ENCODE measurements at regions not wholly inside any gene's neighbourhood (a gene's known extent, or its start where the extent isn't known, plus 50 kb on each side); places are given as distances from the start of the nearest gene placed in this dataset.

DNA sequence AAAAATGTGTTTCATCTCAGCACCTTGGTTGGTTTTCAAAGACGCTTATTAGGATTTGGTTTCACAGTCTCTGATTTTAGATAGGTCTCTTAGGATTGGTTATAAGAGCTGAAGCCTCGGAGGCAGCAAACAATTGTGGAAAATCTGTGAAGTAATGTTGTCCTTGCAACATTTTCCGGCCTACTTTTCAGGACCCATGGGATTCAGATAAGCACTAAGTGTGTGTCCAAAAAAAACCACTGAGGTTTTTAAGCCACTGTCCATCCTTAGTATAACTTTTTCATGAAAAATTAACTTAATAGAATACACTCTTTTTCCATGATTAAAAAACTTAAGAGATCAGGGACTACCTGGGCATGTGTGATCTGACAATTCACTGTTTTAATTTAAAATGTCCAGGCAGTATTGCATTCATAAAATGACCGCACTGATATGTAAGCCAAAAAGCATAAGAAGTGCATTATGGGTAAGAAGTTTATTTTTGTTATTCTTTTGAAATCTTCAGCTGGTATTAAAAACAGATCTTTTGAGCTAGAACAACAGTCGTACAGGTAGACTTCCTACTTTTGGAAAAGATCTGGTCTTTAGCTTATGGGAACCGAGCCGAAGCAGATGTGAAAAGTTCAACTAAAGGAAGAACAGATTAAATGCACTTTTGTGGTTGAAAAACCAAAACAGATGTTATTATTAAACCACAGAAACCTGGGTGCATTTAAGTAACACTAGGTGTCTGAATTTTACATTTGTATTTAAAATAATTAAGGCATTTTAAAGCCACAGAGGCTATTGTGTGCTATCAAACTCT, 479.4 kb upstream of the ZEB2 start:
- Histone ChIP-seq H3K9me3 (ENCODE audit: control insufficient read depth, insufficient read depth, low read depth, low read length) (no peaks in the 10 kb centered on the region), H3K4me3 (ENCODE audit: low read depth, low read length) (no peak overlapping the region), H3K36me3 (ENCODE audit: control insufficient read depth, insufficient read depth, low read length) (no peaks in the 10 kb centered on the region), H3K4me1 (ENCODE audit: control insufficient read depth, insufficient read depth, low read length) (no peaks in the 10 kb centered on the region), H3K27me3 (ENCODE audit: control insufficient read depth, insufficient read depth, low read length) (no peaks in the 10 kb centered on the region), H3K9ac (ENCODE audit: low read length) (no peak overlapping the region), H3K27ac (ENCODE audit: low read depth, low read length) (no peak overlapping the region)

DNA sequence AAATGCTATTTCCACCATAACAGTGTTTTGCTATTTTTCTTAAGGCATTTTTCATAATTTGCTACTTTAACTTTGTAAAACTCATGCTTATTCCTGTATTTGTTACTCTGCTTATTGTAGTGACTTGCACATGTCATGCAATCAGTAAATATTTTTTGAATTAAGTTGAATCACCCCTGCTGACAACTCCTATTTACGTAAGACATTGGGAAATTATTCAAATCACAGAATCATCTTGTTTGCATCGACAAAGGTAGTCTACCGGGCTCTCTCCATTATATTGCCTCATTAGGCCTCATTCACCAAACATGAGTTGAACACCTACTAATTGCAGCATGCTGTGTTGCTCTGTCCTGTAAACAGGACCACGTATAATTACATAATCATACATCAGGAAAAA, 478.5 kb upstream of the ZEB2 start:
- no peak overlapping the region for H3K27ac ChIP-seq (ENCODE audit: low read depth, low read length)
- no peaks in the 10 kb centered on the region for H3K9me3 ChIP-seq (ENCODE audit: control insufficient read depth, insufficient read depth, low read depth, low read length)
- H3K4me1 ChIP-seq (ENCODE audit: control insufficient read depth, insufficient read depth, low read length), result no peaks in the 10 kb centered on the region
- H3K9ac ChIP-seq (ENCODE audit: low read length), result no peak overlapping the region
- no peak overlapping the region for H3K4me3 ChIP-seq (ENCODE audit: low read depth, low read length)
- H3K36me3 ChIP-seq (ENCODE audit: control insufficient read depth, insufficient read depth, low read length), result no peaks in the 10 kb centered on the region
- no peaks in the 10 kb centered on the region for H3K27me3 ChIP-seq (ENCODE audit: control insufficient read depth, insufficient read depth, low read length)

DNA sequence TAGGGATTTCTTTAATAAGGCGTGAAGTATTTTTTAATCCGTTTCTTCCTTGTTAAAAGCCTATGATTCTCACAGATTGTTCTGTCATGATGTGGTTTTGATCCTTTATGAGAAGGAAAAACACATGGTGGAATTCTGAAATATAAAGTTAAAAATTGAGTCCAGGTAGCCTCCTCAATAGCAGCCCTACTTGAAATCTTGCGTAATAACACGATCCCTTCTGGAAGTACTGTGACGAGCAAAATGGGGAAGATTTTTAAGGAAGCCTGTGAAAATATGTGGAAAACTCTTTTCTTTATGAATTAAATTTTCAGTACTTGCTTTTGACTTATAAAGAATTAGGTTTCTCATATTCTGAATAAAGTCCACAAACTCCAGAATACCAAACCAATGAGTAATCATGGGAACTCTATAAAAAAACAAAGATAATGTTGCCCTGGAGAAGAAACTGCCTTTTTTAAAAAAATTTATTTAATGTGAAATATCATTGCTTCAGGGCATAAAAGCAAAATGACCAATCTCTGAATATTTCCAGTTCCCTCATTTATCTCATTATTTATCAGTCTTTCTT, 476.4 kb upstream of the ZEB2 start:
- no peaks in the 10 kb centered on the region for H3K4me1 ChIP-seq (ENCODE audit: control insufficient read depth, insufficient read depth, low read length)
- H3K9me3 ChIP-seq (ENCODE audit: control insufficient read depth, insufficient read depth, low read depth, low read length), result peaks cover 4% of the 10 kb centered on the region; the same call in 1 of the 2 replicates
- no peak overlapping the region for H3K27ac ChIP-seq (ENCODE audit: low read depth, low read length)
- no peak overlapping the region for H3K4me3 ChIP-seq (ENCODE audit: low read depth, low read length)
- H3K36me3 ChIP-seq (ENCODE audit: control insufficient read depth, insufficient read depth, low read length), result no peaks in the 10 kb centered on the region
- no peak overlapping the region for H3K9ac ChIP-seq (ENCODE audit: low read length)
- no peaks in the 10 kb centered on the region for H3K27me3 ChIP-seq (ENCODE audit: control insufficient read depth, insufficient read depth, low read length)

DNA sequence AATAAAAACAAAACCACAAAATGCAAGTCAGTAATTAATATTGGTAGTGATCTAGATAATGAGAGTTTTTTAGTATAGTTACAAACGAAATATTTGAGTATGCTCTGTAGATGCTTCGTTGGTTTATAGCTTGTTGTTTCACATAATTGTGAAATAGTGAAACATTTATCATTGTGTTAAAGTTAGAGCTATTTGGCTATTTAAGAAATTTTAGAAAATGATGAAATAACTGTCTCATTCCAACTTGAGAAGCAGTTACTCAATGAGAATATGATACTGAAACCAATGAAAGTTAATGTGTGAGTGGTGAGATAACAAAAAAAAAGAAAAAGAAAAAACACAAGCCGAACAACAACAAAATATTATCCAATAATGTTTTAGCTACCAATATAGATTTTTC, 475.6 kb upstream of the ZEB2 start:
- Histone ChIP-seq H3K4me1 (ENCODE audit: control insufficient read depth, insufficient read depth, low read length) (peaks cover 6% of the 10 kb centered on the region; the same call in 1 of the 2 replicates), H3K27ac (ENCODE audit: low read depth, low read length) (no peak overlapping the region), H3K4me3 (ENCODE audit: low read depth, low read length) (no peak overlapping the region), H3K9me3 (ENCODE audit: control insufficient read depth, insufficient read depth, low read depth, low read length) (peaks cover 5% of the 10 kb centered on the region; the same call in 1 of the 2 replicates), H3K27me3 (ENCODE audit: control insufficient read depth, insufficient read depth, low read length) (no peaks in the 10 kb centered on the region), H3K36me3 (ENCODE audit: control insufficient read depth, insufficient read depth, low read length) (no peaks in the 10 kb centered on the region), H3K9ac (ENCODE audit: low read length) (no peak overlapping the region)

DNA sequence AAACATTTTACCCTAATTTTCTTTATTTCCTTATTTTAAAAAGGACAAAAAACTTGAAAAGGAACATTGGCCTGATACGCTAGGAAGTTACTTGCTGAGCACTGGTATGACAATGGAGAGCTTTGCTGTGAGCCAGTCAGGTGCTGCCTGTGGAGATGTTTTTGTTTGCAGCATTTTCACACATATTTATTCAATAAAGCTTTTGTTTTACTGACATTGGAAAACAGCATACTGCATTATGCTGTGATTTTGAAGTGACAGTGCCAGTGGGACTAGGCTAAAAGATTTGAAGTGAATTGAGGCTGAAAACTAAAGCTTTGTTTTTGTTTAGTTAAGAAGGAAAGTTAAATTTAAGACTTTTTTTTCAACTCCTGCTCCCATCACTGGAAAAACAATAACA, 470.7 kb upstream of the ZEB2 start:
- H3K9me3 ChIP-seq (ENCODE audit: control insufficient read depth, insufficient read depth, low read depth, low read length), result peaks cover 10% of the 10 kb centered on the region
- H3K27ac ChIP-seq (ENCODE audit: low read depth, low read length), result no peak overlapping the region
- no peaks in the 10 kb centered on the region for H3K36me3 ChIP-seq (ENCODE audit: control insufficient read depth, insufficient read depth, low read length)
- peaks cover 11% of the 10 kb centered on the region; the same call in 1 of the 2 replicates for H3K4me1 ChIP-seq (ENCODE audit: control insufficient read depth, insufficient read depth, low read length)
- no peaks in the 10 kb centered on the region for H3K27me3 ChIP-seq (ENCODE audit: control insufficient read depth, insufficient read depth, low read length)
- H3K4me3 ChIP-seq (ENCODE audit: low read depth, low read length), result no peak overlapping the region
- H3K9ac ChIP-seq (ENCODE audit: low read length), result no peak overlapping the region

DNA sequence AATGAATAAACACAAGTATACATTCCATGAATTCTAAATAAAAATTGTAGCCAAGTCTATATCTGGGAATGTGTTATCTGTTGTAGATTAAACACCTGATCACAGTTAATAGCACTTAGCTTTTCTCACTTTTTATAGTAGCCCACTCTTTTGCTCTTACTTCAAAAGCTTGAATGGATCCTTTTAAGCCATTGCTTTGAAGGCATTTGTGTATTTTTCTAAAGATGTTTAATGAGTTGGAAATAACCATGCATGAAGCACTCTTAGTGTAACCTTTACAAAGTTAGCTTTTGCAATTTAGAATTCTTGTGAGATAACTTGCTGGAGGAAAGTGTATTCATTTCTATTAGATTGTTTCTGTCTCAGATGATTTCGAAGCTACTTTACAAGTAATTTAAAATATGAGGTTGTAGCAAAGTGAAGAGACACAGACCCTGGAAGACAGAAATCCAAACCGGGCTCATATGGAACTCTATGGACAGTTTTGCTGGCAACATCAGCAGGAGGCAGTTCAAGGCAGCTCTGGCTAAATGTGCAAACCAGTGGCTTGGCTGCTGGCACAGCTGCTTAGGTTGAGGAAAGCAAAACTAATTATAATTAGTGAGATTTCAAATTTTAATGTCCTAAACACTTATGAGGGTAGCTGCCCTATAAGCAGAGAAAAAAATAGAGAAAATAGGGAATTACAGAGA, 469.8 kb upstream of the ZEB2 start:
- Histone ChIP-seq H3K27me3 (ENCODE audit: control insufficient read depth, insufficient read depth, low read length) (no peaks in the 10 kb centered on the region), H3K36me3 (ENCODE audit: control insufficient read depth, insufficient read depth, low read length) (no peaks in the 10 kb centered on the region), H3K9me3 (ENCODE audit: control insufficient read depth, insufficient read depth, low read depth, low read length) (peaks cover 10% of the 10 kb centered on the region), H3K4me3 (ENCODE audit: low read depth, low read length) (no peak overlapping the region), H3K4me1 (ENCODE audit: control insufficient read depth, insufficient read depth, low read length) (peaks cover 11% of the 10 kb centered on the region; the same call in 1 of the 2 replicates), H3K9ac (ENCODE audit: low read length) (no peak overlapping the region), H3K27ac (ENCODE audit: low read depth, low read length) (no peak overlapping the region)

DNA sequence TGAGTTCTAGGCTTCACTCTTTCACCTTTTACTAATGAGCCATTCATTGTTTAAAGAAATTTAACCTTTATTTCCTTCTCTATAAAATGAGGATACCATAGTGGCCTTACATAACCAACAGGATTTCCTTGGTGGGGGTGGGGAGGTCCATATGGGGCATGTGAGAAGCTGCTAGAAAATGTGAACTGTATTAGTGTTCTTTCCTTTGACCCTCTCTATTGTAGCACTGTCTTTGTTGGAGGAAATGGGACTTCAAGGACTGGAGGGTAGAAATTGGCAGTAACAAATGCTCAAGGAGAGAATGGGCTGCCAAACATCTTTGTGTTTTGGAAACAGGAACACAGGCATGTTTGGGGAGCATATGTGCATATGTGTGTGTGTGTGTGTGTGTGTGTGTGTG, 468.7 kb upstream of the ZEB2 start:
- Histone ChIP-seq H3K4me1 (ENCODE audit: control insufficient read depth, insufficient read depth, low read length) (peaks cover 11% of the 10 kb centered on the region; the same call in 1 of the 2 replicates), H3K27ac (ENCODE audit: low read depth, low read length) (no peak overlapping the region), H3K4me3 (ENCODE audit: low read depth, low read length) (no peak overlapping the region), H3K36me3 (ENCODE audit: control insufficient read depth, insufficient read depth, low read length) (no peaks in the 10 kb centered on the region), H3K27me3 (ENCODE audit: control insufficient read depth, insufficient read depth, low read length) (no peaks in the 10 kb centered on the region), H3K9ac (ENCODE audit: low read length) (no peak overlapping the region), H3K9me3 (ENCODE audit: control insufficient read depth, insufficient read depth, low read depth, low read length) (peaks cover 10% of the 10 kb centered on the region)

DNA sequence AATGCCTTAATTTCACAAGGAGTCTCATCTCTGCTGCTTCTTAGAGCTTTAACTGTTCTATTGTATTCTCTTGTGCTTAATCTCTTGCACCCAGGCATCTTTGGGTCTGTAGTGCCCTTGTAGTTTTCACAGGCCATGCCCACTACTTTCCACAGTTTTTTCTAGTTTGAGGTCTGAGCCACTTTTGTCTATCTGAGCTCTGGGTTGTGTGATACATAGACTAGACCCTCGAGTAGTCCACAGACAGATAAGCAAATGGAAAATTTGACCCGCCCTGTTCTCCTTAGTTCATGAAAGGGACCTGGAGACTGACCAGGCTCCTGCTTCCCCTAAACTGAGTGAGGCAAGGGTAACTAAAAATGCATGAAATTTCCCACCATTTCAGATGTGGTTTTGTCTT, 466.8 kb upstream of the ZEB2 start:
- Histone ChIP-seq H3K9ac (ENCODE audit: low read length) (no peak overlapping the region), H3K36me3 (ENCODE audit: control insufficient read depth, insufficient read depth, low read length) (no peaks in the 10 kb centered on the region), H3K27ac (ENCODE audit: low read depth, low read length) (no peak overlapping the region), H3K4me1 (ENCODE audit: control insufficient read depth, insufficient read depth, low read length) (peaks cover 11% of the 10 kb centered on the region; the same call in 1 of the 2 replicates), H3K4me3 (ENCODE audit: low read depth, low read length) (no peak overlapping the region), H3K27me3 (ENCODE audit: control insufficient read depth, insufficient read depth, low read length) (no peaks in the 10 kb centered on the region), H3K9me3 (ENCODE audit: control insufficient read depth, insufficient read depth, low read depth, low read length) (peaks cover 10% of the 10 kb centered on the region)

DNA sequence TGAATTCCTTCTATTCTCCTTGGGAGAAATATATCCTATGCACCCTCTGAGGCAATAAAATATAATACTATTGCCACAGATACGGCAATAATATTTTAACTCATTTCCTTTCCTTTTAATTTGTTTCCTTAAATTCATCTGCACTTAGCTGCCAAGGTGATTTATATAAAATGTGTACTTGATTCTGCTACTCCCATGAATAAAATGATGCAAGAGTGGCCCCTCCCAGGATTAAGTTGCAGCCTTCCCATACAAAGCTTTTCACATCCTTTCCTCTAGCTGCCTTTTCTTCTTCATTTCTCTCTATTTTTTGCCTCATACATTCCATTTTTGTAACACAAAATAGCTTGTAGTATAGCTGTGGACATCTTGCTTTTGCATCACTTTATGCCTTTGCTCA, 464.1 kb upstream of the ZEB2 start:
- peaks cover 5% of the 10 kb centered on the region; the same call in 1 of the 2 replicates for H3K9me3 ChIP-seq (ENCODE audit: control insufficient read depth, insufficient read depth, low read depth, low read length)
- H3K36me3 ChIP-seq (ENCODE audit: control insufficient read depth, insufficient read depth, low read length), result no peaks in the 10 kb centered on the region
- H3K9ac ChIP-seq (ENCODE audit: low read length), result no peak overlapping the region
- no peak overlapping the region for H3K4me3 ChIP-seq (ENCODE audit: low read depth, low read length)
- no peak overlapping the region for H3K27ac ChIP-seq (ENCODE audit: low read depth, low read length)
- H3K4me1 ChIP-seq (ENCODE audit: control insufficient read depth, insufficient read depth, low read length), result no peaks in the 10 kb centered on the region
- H3K27me3 ChIP-seq (ENCODE audit: control insufficient read depth, insufficient read depth, low read length), result no peaks in the 10 kb centered on the region

DNA sequence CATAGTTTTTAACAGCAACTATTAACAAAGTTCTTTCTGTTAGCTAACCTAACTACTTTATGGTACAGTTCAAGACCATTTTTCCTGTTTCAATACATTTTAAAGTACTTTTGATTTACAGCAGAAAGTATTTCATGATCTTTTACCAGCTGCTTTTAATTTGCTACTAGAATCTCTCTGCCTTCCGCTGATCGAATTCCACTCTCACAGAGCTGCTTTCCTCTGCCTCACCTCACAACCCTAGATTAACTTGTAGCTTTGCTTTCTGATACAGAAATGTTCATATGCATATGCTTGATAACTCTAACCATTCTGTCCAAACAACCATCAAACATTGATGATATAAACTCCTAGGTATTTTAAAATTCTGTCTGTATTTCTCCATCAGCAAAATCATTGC, 463.2 kb upstream of the ZEB2 start:
- H3K9ac ChIP-seq (ENCODE audit: low read length), result no peak overlapping the region
- H3K27ac ChIP-seq (ENCODE audit: low read depth, low read length), result no peak overlapping the region
- peaks cover 5% of the 10 kb centered on the region; the same call in 1 of the 2 replicates for H3K9me3 ChIP-seq (ENCODE audit: control insufficient read depth, insufficient read depth, low read depth, low read length)
- H3K27me3 ChIP-seq (ENCODE audit: control insufficient read depth, insufficient read depth, low read length), result no peaks in the 10 kb centered on the region
- no peak overlapping the region for H3K4me3 ChIP-seq (ENCODE audit: low read depth, low read length)
- no peaks in the 10 kb centered on the region for H3K36me3 ChIP-seq (ENCODE audit: control insufficient read depth, insufficient read depth, low read length)
- H3K4me1 ChIP-seq (ENCODE audit: control insufficient read depth, insufficient read depth, low read length), result no peaks in the 10 kb centered on the region

DNA sequence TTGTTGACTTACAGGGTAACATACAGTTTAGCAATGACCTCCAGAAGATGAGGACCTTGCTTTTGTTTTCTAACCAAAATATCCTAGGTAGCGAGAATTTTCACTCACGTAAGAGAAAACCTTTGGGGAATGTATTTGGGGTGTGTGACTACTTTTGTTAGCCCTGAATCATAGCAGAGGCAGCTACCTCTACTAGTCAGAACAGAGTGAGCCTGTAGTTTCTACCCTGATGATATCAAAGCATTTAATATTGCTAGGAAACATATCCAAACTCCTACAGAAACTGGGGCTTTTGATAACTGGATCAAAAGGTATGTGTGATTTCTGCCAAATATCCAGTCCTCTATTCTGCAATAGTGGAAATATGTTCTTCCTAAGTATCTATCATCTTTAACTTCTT, 462.6 kb upstream of the ZEB2 start:
- Histone ChIP-seq H3K27me3 (ENCODE audit: control insufficient read depth, insufficient read depth, low read length) (no peaks in the 10 kb centered on the region), H3K36me3 (ENCODE audit: control insufficient read depth, insufficient read depth, low read length) (no peaks in the 10 kb centered on the region), H3K27ac (ENCODE audit: low read depth, low read length) (no peak overlapping the region), H3K4me1 (ENCODE audit: control insufficient read depth, insufficient read depth, low read length) (no peaks in the 10 kb centered on the region), H3K9ac (ENCODE audit: low read length) (no peak overlapping the region), H3K4me3 (ENCODE audit: low read depth, low read length) (no peak overlapping the region), H3K9me3 (ENCODE audit: control insufficient read depth, insufficient read depth, low read depth, low read length) (peaks cover 5% of the 10 kb centered on the region; the same call in 1 of the 2 replicates)

Data from HUES6 (cell line).